ENCODE measurements at regions not wholly inside any gene's neighbourhood (a gene's known extent, or its start where the extent isn't known, plus 50 kb on each side); places are given as distances from the start of the nearest gene placed in this dataset.

GRCh38 chr13:85492283-85492682 lies 306.9 kb downstream of the SLITRK6 start:
- Histone ChIP-seq H3K4me2 (ENCODE audit: low read length) (no peak overlapping the region), H2AFZ (ENCODE audit: low read length) (no peak overlapping the region), H3K9me3 (ENCODE audit: low read length) (no peaks in the 10 kb centered on the region), H3K9ac (ENCODE audit: low read length) (no peak overlapping the region), H3K27ac (ENCODE audit: low read depth, low read length, poor library complexity, severe bottlenecking) (no peak overlapping the region), H3K4me3 (ENCODE audit: low read depth, low read length, poor library complexity, severe bottlenecking) (no peak overlapping the region), H3K36me3 (ENCODE audit: insufficient read depth, low read length) (no peaks in the 10 kb centered on the region), H3K27me3 (ENCODE audit: insufficient read depth, low read length) (no peaks in the 10 kb centered on the region), H3K79me2 (ENCODE audit: insufficient read depth, low read length) (no peaks in the 10 kb centered on the region), H3F3A (ENCODE audit: insufficient read depth, low read length) (no peaks in the 10 kb centered on the region), H3K9me2 (ENCODE audit: low read depth, low read length) (no peaks in the 10 kb centered on the region), H4K20me1 (ENCODE audit: insufficient read depth, low read length) (no peaks in the 10 kb centered on the region), H3K4me1 (ENCODE audit: insufficient read depth, low read length, severe bottlenecking) (no peaks in the 10 kb centered on the region)
- no peak for TF ChIP-seq CTCF (IDR thresholded peaks at IDR 0.05; ENCODE audit: low read length)
- TF ChIP-seq EZH2 (IDR thresholded peaks at IDR 0.05; ENCODE audit: borderline replicate concordance, low read length) = no peak

DNA sequence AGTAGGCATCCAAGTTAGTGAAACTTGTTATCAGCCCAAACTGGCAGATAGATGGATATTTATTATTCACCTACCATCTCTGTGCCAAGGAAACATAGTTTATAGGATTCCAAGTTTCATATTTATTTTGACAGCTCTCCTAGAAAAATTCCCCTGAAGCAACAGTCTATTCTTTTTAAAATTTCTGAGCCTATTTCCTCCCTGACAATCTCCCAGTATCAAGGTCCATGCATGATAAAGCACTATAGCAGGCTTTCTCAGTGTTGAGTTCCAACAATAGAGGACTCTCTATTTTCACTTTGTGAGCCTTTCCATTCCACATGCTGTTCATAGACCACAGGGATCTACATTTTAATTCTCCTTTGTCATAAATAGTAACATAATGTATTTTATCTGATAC lies 312.6 kb downstream of the SLITRK6 start:
- no peak overlapping the region for H2AFZ ChIP-seq (ENCODE audit: low read length)
- no peaks in the 10 kb centered on the region for H3K36me3 ChIP-seq (ENCODE audit: insufficient read depth, low read length)
- no peak overlapping the region for H3K4me3 ChIP-seq (ENCODE audit: low read depth, low read length, poor library complexity, severe bottlenecking)
- H3K4me2 ChIP-seq (ENCODE audit: low read length) = no peak overlapping the region
- no peak for TF ChIP-seq EZH2 (IDR thresholded peaks at IDR 0.05; ENCODE audit: borderline replicate concordance, low read length)
- no peak for TF ChIP-seq CTCF (IDR thresholded peaks at IDR 0.05; ENCODE audit: low read length)
- H3K9ac ChIP-seq (ENCODE audit: low read length) = no peak overlapping the region
- H3K9me3 ChIP-seq (ENCODE audit: low read length) = no peaks in the 10 kb centered on the region
- no peaks in the 10 kb centered on the region for H3K9me2 ChIP-seq (ENCODE audit: low read depth, low read length)
- H3K27me3 ChIP-seq (ENCODE audit: insufficient read depth, low read length) = no peaks in the 10 kb centered on the region
- H3K4me1 ChIP-seq (ENCODE audit: insufficient read depth, low read length, severe bottlenecking) = peaks cover 7% of the 10 kb centered on the region
- no peaks in the 10 kb centered on the region for H3F3A ChIP-seq (ENCODE audit: insufficient read depth, low read length)
- no peaks in the 10 kb centered on the region for H3K79me2 ChIP-seq (ENCODE audit: insufficient read depth, low read length)
- H3K27ac ChIP-seq (ENCODE audit: low read depth, low read length, poor library complexity, severe bottlenecking) = no peak overlapping the region
- no peaks in the 10 kb centered on the region for H4K20me1 ChIP-seq (ENCODE audit: insufficient read depth, low read length)

DNA sequence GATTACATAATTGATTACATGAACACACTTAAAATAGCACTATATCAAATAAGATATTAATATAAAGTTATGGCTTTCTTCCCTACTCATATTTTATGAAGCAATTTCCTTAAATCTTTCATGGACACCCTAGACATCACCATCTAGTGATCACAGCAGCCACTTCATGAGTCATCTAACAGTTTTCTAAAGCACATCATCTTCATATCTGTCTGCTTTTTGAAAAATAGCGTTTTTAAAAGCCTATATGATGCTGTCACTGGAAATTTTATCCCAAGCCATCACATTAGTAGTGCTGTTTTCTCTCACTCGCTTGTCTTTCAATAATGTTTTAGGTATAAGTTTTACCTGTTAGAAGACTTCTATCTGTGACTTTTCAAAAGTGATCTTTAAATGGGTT lies 326.1 kb downstream of the SLITRK6 start:
- H3K9ac ChIP-seq (ENCODE audit: low read length) = no peak overlapping the region
- H3K27me3 ChIP-seq (ENCODE audit: insufficient read depth, low read length) = no peaks in the 10 kb centered on the region
- no peak overlapping the region for H3K4me2 ChIP-seq (ENCODE audit: low read length)
- no peaks in the 10 kb centered on the region for H3K36me3 ChIP-seq (ENCODE audit: insufficient read depth, low read length)
- no peak overlapping the region for H2AFZ ChIP-seq (ENCODE audit: low read length)
- H3K79me2 ChIP-seq (ENCODE audit: insufficient read depth, low read length) = no peaks in the 10 kb centered on the region
- H3K4me3 ChIP-seq (ENCODE audit: low read depth, low read length, poor library complexity, severe bottlenecking) = no peak overlapping the region
- no peaks in the 10 kb centered on the region for H3K9me3 ChIP-seq (ENCODE audit: low read length)
- no peaks in the 10 kb centered on the region for H3K9me2 ChIP-seq (ENCODE audit: low read depth, low read length)
- H4K20me1 ChIP-seq (ENCODE audit: insufficient read depth, low read length) = no peaks in the 10 kb centered on the region
- no peaks in the 10 kb centered on the region for H3F3A ChIP-seq (ENCODE audit: insufficient read depth, low read length)
- peaks cover 7% of the 10 kb centered on the region for H3K4me1 ChIP-seq (ENCODE audit: insufficient read depth, low read length, severe bottlenecking)
- H3K27ac ChIP-seq (ENCODE audit: low read depth, low read length, poor library complexity, severe bottlenecking) = no peak overlapping the region
- no peak for TF ChIP-seq CTCF (IDR thresholded peaks at IDR 0.05; ENCODE audit: low read length)
- TF ChIP-seq EZH2 (IDR thresholded peaks at IDR 0.05; ENCODE audit: borderline replicate concordance, low read length) = no peak
